ENCODE measurements at regions not wholly inside any gene's neighbourhood (a gene's known extent, or its start where the extent isn't known, plus 50 kb on each side); places are given as distances from the start of the nearest gene placed in this dataset.

GRCh38 chr13:59270327-59270726 lies 893.4 kb downstream of the DIAPH3 start:
- no peak for TF ChIP-seq POLR2AphosphoS5 (IDR thresholded peaks at IDR 0.05; ENCODE audit: low read depth, low read length)
- TF ChIP-seq SIN3A (IDR thresholded peaks at IDR 0.05; ENCODE audit: borderline replicate concordance, insufficient read depth, low read length): no peak
- TF ChIP-seq FOXP2 (optimal IDR thresholded peaks at IDR 0.05; ENCODE audit: borderline replicate concordance, extremely low read depth, extremely low read length, insufficient read depth): no peak
- no peak for TF ChIP-seq TAF1 (IDR thresholded peaks at IDR 0.05; ENCODE audit: borderline replicate concordance, insufficient read depth, low read length)

- TF ChIP-seq TAF1 (IDR thresholded peaks at IDR 0.05; ENCODE audit: borderline replicate concordance, insufficient read depth, low read length) (no peak), FOXP2 (optimal IDR thresholded peaks at IDR 0.05; ENCODE audit: borderline replicate concordance, extremely low read depth, extremely low read length, insufficient read depth) (no peak), POLR2AphosphoS5 (IDR thresholded peaks at IDR 0.05; ENCODE audit: low read depth, low read length) (no peak), REST (IDR thresholded peaks at IDR 0.05; ENCODE audit: insufficient read depth in 1 of 2, low read depth in 2 of 2, low read length in 2 of 2) (no peak), SIN3A (IDR thresholded peaks at IDR 0.05; ENCODE audit: borderline replicate concordance, insufficient read depth, low read length) (no peak)
Measured at GRCh38 chr13:59274958-59275727, 888.6 kb downstream of the DIAPH3 start.

- TF ChIP-seq FOXP2 (optimal IDR thresholded peaks at IDR 0.05; ENCODE audit: borderline replicate concordance, extremely low read depth, extremely low read length, insufficient read depth): no peak
- TF ChIP-seq SIN3A (IDR thresholded peaks at IDR 0.05; ENCODE audit: borderline replicate concordance, insufficient read depth, low read length): no peak
- TF ChIP-seq TAF1 (IDR thresholded peaks at IDR 0.05; ENCODE audit: borderline replicate concordance, insufficient read depth, low read length): no peak
- TF ChIP-seq POLR2AphosphoS5 (IDR thresholded peaks at IDR 0.05; ENCODE audit: low read depth, low read length): no peak
- no peak for TF ChIP-seq REST (IDR thresholded peaks at IDR 0.05; ENCODE audit: insufficient read depth in 1 of 2, low read depth in 2 of 2, low read length in 2 of 2)
Measured at GRCh38 chr13:59276436-59276835, 887.3 kb downstream of the DIAPH3 start.

DNA sequence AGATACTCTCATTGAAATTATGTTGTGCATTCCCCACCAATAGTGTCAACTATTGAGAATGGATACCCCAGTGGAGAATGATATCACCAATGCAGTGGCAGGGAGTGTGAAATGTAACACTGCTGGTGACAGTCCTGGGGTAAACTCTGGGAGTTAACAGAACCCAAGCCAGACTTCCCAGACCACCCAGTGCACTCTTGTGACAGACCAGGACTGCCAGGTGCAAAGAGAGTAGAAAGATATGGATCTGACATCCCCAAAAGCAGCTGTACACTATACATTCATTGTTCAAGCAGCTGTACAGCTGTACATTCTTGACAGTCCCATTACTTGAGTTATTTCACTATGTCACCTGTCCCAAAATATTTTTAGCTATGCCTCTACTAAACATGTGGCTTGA lies 886.6 kb downstream of the DIAPH3 start:
- no peak for TF ChIP-seq SIN3A (IDR thresholded peaks at IDR 0.05; ENCODE audit: borderline replicate concordance, insufficient read depth, low read length)
- TF ChIP-seq REST (IDR thresholded peaks at IDR 0.05; ENCODE audit: insufficient read depth in 1 of 2, low read depth in 2 of 2, low read length in 2 of 2): no peak
- no peak for TF ChIP-seq FOXP2 (optimal IDR thresholded peaks at IDR 0.05; ENCODE audit: borderline replicate concordance, extremely low read depth, extremely low read length, insufficient read depth)
- no peak for TF ChIP-seq TAF1 (IDR thresholded peaks at IDR 0.05; ENCODE audit: borderline replicate concordance, insufficient read depth, low read length)
- TF ChIP-seq POLR2AphosphoS5 (IDR thresholded peaks at IDR 0.05; ENCODE audit: low read depth, low read length): no peak

- TF ChIP-seq REST (IDR thresholded peaks at IDR 0.05; ENCODE audit: insufficient read depth in 1 of 2, low read depth in 2 of 2, low read length in 2 of 2): no peak
- no peak for TF ChIP-seq SIN3A (IDR thresholded peaks at IDR 0.05; ENCODE audit: borderline replicate concordance, insufficient read depth, low read length)
- no peak for TF ChIP-seq TAF1 (IDR thresholded peaks at IDR 0.05; ENCODE audit: borderline replicate concordance, insufficient read depth, low read length)
- no peak for TF ChIP-seq FOXP2 (optimal IDR thresholded peaks at IDR 0.05; ENCODE audit: borderline replicate concordance, extremely low read depth, extremely low read length, insufficient read depth)
- no peak for TF ChIP-seq POLR2AphosphoS5 (IDR thresholded peaks at IDR 0.05; ENCODE audit: low read depth, low read length)
Measured at GRCh38 chr13:59279028-59279427, 884.7 kb downstream of the DIAPH3 start.
